NCI-H1694 treated with DMSO at 0.1 percent for 48 hours (cell line): ENCODE measurements at regions not wholly inside any gene's neighbourhood (a gene's known extent, or its start where the extent isn't known, plus 50 kb on each side); places are given as distances from the start of the nearest gene placed in this dataset.

Source experiments
- DNase-seq: peaks from one replicate; lab custom pipeline; 2025; lab: John Stamatoyannopoulos, UW

GRCh38 chr10:111131168-111131799, 54.5 kb downstream of the ADRA2A start:
- DNase-seq = no peak

GRCh38 chr10:111137007-111137406, 60.2 kb downstream of the ADRA2A start:
- DNase-seq = no peak

DNA sequence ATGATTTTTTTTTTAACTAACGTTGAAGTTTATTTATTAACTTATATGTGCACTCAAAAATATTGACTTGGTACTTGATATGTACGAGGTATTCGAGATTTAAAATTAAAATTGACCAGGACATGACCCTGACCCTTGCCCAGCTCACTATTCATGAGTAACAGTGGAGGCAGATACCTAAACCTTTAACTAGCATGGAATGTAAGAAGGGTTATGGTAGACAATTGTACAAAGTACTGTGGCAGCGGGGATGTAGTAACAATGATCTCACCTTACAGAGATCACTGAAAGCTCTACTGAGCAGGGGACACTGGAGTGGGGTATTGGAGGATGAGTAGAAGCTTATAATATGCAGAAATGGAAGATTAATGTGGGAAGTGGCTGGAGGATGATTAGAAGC, 60.8 kb downstream of the ADRA2A start:
- no peak for DNase-seq

- no peak for DNase-seq
Observed at GRCh38 chr10:111138544-111138943, 61.7 kb downstream of the ADRA2A start.

DNA sequence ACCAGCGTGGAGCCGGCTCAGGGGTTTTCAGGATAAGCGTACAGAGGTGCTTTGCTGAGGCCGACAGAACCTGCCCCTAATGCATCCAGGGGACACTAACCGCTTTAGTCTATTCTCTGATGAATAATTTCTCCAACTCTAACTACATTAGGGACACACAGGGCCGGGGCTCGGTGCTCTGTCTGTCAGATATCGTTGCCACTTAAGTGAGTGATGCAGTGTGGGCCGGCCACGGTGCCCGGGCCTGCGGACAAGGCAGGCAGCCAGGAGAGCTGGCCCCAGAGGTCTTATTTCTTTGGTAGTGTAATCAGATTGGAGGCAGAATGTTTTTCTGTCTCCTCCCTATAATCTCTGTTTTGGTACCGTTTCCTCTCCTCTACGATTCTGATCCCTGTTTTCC, 62.7 kb downstream of the ADRA2A start:
- no peak for DNase-seq

DNA sequence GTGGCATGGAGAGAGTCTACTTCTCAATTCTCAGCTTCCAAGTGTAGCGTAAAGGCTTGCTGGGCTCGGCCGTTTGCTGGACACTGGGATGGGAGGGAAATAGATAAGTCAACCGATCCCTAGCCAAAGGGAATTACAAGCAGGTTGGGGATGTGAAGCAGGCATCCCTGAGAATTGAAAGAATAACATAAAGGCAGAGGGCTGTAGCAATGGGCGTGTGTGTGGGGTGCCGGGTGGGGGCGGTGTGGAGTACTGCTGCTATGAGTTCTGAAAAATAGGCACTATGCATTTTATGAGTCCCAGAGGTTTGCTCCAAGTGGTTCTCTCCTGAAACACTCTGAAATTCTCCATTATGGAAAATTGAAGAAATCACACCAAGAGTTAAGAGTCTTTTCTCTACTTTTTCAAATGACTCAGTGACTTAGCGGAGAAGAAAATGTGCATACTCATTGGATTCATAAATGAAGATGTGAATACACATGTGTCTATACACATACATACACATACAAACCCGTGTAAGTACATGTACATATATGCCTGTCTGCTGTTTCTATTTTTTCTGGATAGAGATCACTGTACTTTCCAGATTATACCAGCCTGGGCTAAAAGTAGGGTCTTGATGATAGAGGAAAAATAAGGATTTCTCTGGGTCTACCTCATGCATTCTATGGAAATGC, 65.4 kb downstream of the ADRA2A start:
- no peak for DNase-seq

- DNase-seq = no peak
Observed at GRCh38 chr10:111146025-111146640, 69.3 kb downstream of the ADRA2A start.

GRCh38 chr10:111148025-111148424, 71.2 kb downstream of the ADRA2A start:
- DNase-seq = no peak

DNA sequence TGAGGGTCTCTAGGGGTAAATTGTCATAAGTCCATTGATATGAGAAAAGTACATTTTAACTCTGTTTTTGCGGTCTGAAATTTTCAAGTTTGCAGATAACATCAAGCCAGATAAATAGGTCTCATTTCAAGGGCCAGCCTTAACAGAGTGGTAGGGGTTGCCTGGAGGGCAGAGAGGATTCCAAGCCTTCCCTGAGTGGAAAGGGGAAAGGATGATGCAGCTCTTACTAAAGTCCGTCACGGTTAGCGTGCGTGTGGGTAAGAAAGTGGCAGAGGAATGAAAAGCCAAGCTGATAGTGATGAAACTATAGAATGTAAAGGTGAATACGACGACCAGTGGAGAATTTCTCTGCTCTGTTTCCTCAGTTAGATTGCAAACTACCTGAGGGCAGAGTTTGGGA, 71.6 kb downstream of the ADRA2A start:
- DNase-seq = no peak

DNA sequence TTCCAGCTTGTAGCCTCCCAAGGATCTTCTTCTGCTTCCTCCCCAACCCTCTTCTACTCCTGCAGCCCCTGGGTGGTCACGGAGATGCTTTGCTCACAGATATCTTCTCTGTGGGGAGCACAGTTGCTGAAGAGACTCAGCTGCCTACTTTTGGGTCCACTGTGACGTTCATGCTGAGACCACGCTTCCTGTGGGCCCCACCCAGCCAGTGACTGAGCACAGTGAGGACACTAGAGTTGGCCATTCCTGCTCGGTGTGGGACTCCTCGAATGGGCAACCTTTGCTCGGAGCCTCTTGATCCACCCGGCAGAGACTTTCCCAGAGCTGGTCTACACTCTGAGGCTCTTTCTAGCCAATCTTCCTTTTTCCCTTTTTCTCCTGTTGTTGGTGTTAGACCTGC, 73.9 kb downstream of the ADRA2A start:
- DNase-seq = no peak

- no peak for DNase-seq
Observed at GRCh38 chr10:111151595-111152307, 74.9 kb downstream of the ADRA2A start.

- no peak for DNase-seq
Observed at GRCh38 chr10:111156754-111157153, 79.9 kb downstream of the ADRA2A start.

DNA sequence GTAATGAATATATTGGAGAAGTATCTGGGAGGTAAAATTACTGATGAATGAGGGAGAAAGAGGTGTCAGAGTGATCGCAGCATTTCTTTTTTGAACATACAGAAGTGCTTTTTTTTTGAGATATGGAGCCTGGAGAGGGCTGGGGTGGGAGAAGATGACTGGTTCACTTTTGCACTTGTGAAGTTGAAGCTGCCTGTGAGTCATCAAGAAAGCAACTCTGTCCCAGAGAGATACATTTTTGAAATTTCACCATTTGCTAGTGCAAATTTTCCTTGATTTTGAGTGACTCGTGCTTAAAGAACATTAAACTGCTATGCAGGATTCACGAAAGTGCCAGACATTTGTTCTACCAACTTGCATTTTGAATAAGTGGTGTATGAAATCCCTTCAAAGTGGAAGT, 81.8 kb downstream of the ADRA2A start:
- no peak for DNase-seq

GRCh38 chr10:111161109-111161874, 84.5 kb downstream of the ADRA2A start:
- DNase-seq = no peak

DNA sequence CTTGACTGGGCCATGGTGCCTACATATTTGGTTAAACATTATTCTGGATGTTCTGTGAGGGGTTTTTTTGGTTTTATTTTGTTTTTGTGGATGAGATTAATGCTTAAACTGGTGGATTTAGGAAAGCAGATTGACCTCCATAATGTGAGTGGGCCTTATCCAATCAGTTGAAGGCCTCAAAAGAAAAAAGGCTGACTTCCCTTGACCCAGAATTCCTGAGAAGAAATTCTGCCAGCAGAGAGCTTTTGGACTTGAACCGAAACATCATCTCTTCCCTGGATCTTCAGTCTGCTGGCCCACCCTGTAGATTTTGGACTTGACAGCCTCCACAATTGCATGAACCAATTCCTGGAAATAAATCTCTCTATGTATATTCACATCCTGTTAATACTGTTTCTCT, 94.4 kb downstream of the ADRA2A start:
- DNase-seq = no peak

DNA sequence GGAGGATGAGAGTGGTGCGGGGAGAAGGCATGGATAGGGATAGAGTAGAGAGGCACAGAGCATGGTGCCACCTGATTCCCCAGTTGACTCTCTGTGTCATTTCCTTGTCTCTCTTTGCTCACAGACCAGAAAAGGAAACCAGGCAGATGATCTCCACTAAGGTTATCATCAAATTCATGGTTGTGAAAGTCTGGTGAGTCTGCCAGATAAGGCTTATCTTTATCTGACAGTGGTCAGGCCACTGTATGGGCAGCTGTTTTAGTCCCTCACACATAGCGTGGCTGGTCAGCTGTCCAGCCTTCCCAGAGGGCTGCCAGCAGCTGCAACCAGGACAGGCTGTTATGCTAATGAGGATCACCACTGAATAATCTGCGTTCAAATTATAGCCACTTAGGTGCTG, 99.0 kb downstream of the ADRA2A start:
- no peak for DNase-seq

- DNase-seq = no peak
Observed at GRCh38 chr10:111177379-111177778, 100.5 kb downstream of the ADRA2A start.

DNA sequence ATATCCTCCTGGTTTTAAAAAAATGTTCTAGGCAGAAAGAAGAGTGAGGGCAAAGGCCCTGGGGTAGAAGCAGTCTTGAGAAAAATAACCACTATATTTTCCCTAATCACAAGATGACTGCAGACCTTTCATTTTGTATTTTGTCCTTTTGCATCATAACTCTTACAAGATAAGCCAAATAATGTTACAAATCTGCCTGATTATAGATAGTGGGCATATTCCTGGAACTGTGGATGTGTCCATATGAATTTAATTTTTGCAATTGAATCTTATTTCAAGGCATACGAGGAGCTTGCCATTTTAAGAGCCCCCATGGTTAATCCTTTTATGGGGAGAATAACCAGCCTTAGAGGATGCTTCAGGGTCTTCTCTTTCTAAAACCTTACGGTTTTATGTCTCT, 102.7 kb downstream of the ADRA2A start:
- no peak for DNase-seq

- DNase-seq = no peak
Observed at GRCh38 chr10:111186358-111186757, 109.5 kb downstream of the ADRA2A start.

DNA sequence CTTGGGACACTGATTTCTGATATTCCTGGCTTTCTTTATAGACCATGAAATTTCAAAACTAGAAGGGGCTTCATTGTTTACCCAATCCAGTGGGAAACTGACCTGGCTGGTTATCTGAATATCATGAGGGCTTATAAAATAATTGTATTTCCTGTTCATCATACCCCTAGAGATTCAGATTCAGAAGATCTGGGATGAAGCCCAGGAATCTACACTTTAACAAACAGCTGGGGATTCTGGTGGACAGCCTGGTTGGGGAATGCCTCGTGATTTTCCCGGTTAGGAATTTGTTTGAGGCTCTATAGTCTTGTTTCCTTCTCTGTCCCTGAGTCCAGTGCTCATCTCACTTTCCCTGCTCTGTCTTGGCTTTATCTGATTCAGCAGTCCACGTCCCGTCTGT, 110.3 kb downstream of the ADRA2A start:
- DNase-seq = no peak

- no peak for DNase-seq
Observed at GRCh38 chr10:111199587-111199986, 122.8 kb downstream of the ADRA2A start.

- DNase-seq = no peak
Observed at GRCh38 chr10:111200505-111201186, 123.8 kb downstream of the ADRA2A start.
